ENCODE measurements at regions not wholly inside any gene's neighbourhood (a gene's known extent, or its start where the extent isn't known, plus 50 kb on each side); places are given as distances from the start of the nearest gene placed in this dataset.

DNA sequence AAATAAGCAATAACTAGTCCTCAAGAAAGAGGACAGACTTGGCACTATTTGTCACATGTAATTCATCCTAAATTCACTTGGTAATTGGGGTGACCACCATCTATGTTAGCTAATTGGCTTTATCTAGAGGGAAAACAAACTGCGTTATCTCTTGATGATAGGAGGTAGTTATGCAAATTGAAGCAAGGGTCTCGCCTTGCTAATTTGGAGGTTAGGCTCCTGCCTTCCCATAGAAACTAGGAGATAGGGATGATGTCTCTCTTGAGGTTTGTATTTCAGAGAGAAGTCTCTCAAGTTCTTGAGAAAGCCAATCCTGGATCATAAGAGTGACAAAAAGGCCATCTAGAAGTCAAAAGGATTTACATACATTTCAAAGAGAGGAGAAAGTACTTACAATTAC, 179.9 kb downstream of the SLITRK6 start:
- Histone ChIP-seq H3K27me3 (ENCODE audit: insufficient read depth, low read length) (no peaks in the 10 kb centered on the region), H3K36me3 (ENCODE audit: insufficient read depth, low read length) (no peaks in the 10 kb centered on the region), H3K9me3 (ENCODE audit: low read length) (no peaks in the 10 kb centered on the region), H3K4me3 (ENCODE audit: low read length) (no peak overlapping the region), H2AFZ (ENCODE audit: low read depth, low read length) (no peak overlapping the region), H3K4me1 (ENCODE audit: insufficient read depth, low read length) (no peaks in the 10 kb centered on the region)

DNA sequence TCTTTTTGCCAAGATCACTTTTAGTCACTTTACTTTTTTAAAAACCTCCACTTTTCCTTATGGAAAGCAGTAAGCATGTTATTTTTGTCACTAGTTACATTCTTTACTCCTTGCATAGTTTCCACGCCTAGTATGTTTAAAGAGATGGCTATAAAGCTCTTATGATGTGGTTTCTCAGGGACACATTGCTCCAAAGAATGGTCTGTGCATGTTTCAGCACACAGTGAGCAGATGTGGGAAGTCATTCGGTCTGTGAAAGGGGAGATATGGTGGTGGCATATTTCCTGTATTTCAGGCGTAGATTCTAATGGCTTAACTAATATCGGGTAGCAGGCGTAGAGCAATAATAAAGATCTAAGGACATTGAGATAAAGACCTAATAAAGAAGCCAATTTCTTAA, 180.7 kb downstream of the SLITRK6 start:
- Histone ChIP-seq H3K4me3 (ENCODE audit: low read length) (no peak overlapping the region), H2AFZ (ENCODE audit: low read depth, low read length) (no peak overlapping the region), H3K36me3 (ENCODE audit: insufficient read depth, low read length) (no peaks in the 10 kb centered on the region)

DNA sequence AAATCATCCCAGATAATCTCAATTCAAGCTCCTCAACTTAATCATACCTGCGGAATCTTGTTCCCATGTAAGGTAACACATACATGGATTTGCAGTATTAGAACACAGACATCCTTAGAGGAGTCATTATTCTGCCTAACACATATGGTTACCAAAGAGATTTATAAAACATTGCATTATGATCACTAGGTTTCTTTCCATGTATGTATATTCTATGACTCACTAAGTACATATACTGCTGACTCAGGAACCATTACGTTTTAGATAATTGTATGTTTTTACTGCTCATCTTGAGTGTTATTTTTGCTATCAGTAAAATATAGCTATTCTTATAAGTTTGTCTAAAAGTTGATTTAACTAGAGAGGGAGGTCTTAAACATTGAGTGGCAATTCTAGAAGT, 182.9 kb downstream of the SLITRK6 start:
- H3K27me3 ChIP-seq (ENCODE audit: insufficient read depth, low read length) = no peaks in the 10 kb centered on the region
- no peaks in the 10 kb centered on the region for H3K4me1 ChIP-seq (ENCODE audit: insufficient read depth, low read length)
- no peak overlapping the region for H3K4me3 ChIP-seq (ENCODE audit: low read length)
- no peaks in the 10 kb centered on the region for H3K36me3 ChIP-seq (ENCODE audit: insufficient read depth, low read length)
- H3K9me3 ChIP-seq (ENCODE audit: low read length) = no peaks in the 10 kb centered on the region
- H2AFZ ChIP-seq (ENCODE audit: low read depth, low read length) = no peak overlapping the region

More for the DNA sequence above, 180.7 kb downstream of the SLITRK6 start:
- Histone ChIP-seq H3K9me3 (ENCODE audit: low read length) (no peaks in the 10 kb centered on the region), H3K4me1 (ENCODE audit: insufficient read depth, low read length) (no peaks in the 10 kb centered on the region), H3K27me3 (ENCODE audit: insufficient read depth, low read length) (no peaks in the 10 kb centered on the region)

GRCh38 chr13:85615031-85615430, 184.2 kb downstream of the SLITRK6 start:
- no peaks in the 10 kb centered on the region for H3K9me3 ChIP-seq (ENCODE audit: low read length)
- H3K27me3 ChIP-seq (ENCODE audit: insufficient read depth, low read length) = no peaks in the 10 kb centered on the region
- H2AFZ ChIP-seq (ENCODE audit: low read depth, low read length) = no peak overlapping the region
- no peaks in the 10 kb centered on the region for H3K36me3 ChIP-seq (ENCODE audit: insufficient read depth, low read length)
- H3K4me1 ChIP-seq (ENCODE audit: insufficient read depth, low read length) = no peaks in the 10 kb centered on the region
- H3K4me3 ChIP-seq (ENCODE audit: low read length) = no peak overlapping the region

GRCh38 chr13:85610024-85610423, 189.2 kb downstream of the SLITRK6 start:
- H3K27me3 ChIP-seq (ENCODE audit: insufficient read depth, low read length) = no peaks in the 10 kb centered on the region
- no peaks in the 10 kb centered on the region for H3K4me1 ChIP-seq (ENCODE audit: insufficient read depth, low read length)
- H3K36me3 ChIP-seq (ENCODE audit: insufficient read depth, low read length) = no peaks in the 10 kb centered on the region
- no peak overlapping the region for H3K4me3 ChIP-seq (ENCODE audit: low read length)
- H2AFZ ChIP-seq (ENCODE audit: low read depth, low read length) = no peak overlapping the region
- H3K9me3 ChIP-seq (ENCODE audit: low read length) = no peaks in the 10 kb centered on the region

DNA sequence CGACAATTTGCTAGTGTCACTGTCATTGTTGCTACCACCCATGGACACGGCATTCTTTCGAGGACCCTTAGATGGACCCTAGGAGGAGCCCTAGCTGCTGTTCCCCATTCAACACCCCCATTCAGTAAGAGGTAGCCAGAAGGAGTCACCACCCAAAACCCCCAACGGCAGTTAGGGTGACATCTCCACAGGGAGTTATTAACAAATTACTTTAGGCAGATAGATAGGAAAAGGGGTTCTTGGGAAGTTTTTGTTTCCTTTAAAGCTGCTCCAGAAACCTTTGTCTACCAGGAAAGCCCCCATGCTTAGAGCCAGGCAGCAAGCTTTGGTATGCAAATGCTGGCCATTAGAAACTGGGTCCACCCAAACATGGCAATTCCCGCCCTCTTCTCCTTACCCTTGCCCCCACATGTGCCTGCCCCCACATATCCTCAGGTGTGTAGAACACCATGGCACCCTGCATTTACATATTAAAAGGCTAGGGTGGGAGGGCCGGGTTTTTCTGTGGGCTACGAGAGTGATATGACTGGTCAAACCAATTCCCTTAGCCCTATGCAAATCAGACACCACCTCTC, 190.9 kb downstream of the SLITRK6 start:
- H3K36me3 ChIP-seq (ENCODE audit: insufficient read depth, low read length) = no peaks in the 10 kb centered on the region
- no peaks in the 10 kb centered on the region for H3K9me3 ChIP-seq (ENCODE audit: low read length)
- no peaks in the 10 kb centered on the region for H3K27me3 ChIP-seq (ENCODE audit: insufficient read depth, low read length)
- no peak overlapping the region for H2AFZ ChIP-seq (ENCODE audit: low read depth, low read length)
- H3K4me3 ChIP-seq (ENCODE audit: low read length) = no peak overlapping the region
- no peaks in the 10 kb centered on the region for H3K4me1 ChIP-seq (ENCODE audit: insufficient read depth, low read length)

DNA sequence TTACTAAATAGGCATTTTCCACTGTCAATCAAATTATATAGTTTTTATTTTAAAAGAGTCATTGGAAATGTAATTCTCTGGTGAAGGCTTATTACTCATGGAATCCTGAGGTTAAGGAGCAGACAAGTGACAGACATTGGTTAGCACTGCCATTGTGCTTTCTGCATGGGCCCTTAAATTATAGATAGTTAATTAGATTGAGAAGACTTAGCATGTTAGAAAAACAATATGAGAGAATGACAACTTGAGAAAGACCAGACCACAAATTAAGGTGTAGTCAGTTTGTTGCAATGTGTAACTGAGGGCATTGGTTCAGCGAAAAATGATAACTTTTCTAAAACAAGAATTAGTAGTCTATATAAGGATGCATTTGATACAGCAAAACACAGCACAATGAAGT, 195.5 kb downstream of the SLITRK6 start:
- no peaks in the 10 kb centered on the region for H3K4me1 ChIP-seq (ENCODE audit: insufficient read depth, low read length)
- H3K4me3 ChIP-seq (ENCODE audit: low read length) = no peak overlapping the region
- no peak overlapping the region for H2AFZ ChIP-seq (ENCODE audit: low read depth, low read length)
- no peaks in the 10 kb centered on the region for H3K9me3 ChIP-seq (ENCODE audit: low read length)
- no peaks in the 10 kb centered on the region for H3K27me3 ChIP-seq (ENCODE audit: insufficient read depth, low read length)
- H3K36me3 ChIP-seq (ENCODE audit: insufficient read depth, low read length) = no peaks in the 10 kb centered on the region

GRCh38 chr13:85601526-85601925, 197.7 kb downstream of the SLITRK6 start:
- H2AFZ ChIP-seq (ENCODE audit: low read depth, low read length) = no peak overlapping the region
- no peak overlapping the region for H3K4me3 ChIP-seq (ENCODE audit: low read length)
- H3K27me3 ChIP-seq (ENCODE audit: insufficient read depth, low read length) = no peaks in the 10 kb centered on the region
- no peaks in the 10 kb centered on the region for H3K9me3 ChIP-seq (ENCODE audit: low read length)
- no peaks in the 10 kb centered on the region for H3K4me1 ChIP-seq (ENCODE audit: insufficient read depth, low read length)
- H3K36me3 ChIP-seq (ENCODE audit: insufficient read depth, low read length) = no peaks in the 10 kb centered on the region

DNA sequence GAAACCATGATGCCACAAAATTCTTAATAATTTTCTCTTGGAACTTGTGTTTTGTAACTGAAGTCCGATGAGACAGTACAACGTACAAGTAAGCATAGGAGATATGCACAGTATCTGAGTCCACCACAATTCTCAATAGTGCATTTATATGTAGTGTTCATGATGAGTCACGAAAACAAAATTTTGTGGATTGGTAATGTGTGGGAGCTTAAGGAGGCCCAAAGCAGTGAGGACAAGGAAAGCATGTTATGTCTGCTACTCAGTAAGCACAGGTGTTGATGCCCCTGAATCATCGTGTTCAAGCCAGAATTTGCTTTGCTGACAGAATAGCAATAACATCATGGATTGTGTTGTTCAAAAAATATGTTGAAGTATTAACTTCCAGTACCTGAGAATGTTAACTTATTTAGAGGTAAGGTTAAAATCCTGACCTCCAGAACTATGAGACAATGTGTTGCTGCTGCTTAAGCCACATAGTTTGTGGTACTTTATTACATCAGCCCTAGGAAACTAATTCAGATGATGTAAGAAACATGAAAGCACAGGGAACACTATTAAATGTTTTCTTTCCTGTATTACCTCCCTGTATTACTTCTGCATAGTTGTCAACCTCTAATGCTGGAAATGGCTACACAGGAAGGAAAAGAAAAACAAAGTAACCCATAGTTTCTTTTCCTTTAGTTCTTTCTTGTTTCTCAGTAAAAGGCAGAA, 201.3 kb downstream of the SLITRK6 start:
- Histone ChIP-seq H3K36me3 (ENCODE audit: insufficient read depth, low read length) (no peaks in the 10 kb centered on the region), H3K4me1 (ENCODE audit: insufficient read depth, low read length) (no peaks in the 10 kb centered on the region), H2AFZ (ENCODE audit: low read depth, low read length) (no peak overlapping the region), H3K27me3 (ENCODE audit: insufficient read depth, low read length) (no peaks in the 10 kb centered on the region), H3K9me3 (ENCODE audit: low read length) (no peaks in the 10 kb centered on the region), H3K4me3 (ENCODE audit: low read length) (no peak overlapping the region)

DNA sequence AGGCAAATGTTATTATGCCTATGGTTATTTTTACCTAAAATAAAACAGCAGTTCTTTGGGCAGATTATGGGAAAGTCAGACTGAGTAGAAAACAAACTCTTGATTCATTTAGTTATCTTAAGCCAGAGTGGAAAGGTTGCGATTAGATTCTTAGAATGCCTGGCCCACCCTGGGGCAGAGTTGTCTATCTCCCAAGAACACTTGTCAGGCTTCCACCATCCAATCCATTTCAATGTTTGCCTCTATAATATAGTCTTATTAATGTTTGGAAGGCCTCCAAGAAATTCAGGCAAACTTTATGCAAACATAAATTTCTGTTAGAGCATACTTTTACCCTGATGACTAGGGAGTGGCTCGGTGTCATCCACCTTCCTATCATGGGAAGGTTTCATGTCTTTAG, 207.0 kb downstream of the SLITRK6 start:
- no peaks in the 10 kb centered on the region for H3K36me3 ChIP-seq (ENCODE audit: insufficient read depth, low read length)
- no peak overlapping the region for H3K4me3 ChIP-seq (ENCODE audit: low read length)
- H3K27me3 ChIP-seq (ENCODE audit: insufficient read depth, low read length) = no peaks in the 10 kb centered on the region
- H3K9me3 ChIP-seq (ENCODE audit: low read length) = no peaks in the 10 kb centered on the region
- H2AFZ ChIP-seq (ENCODE audit: low read depth, low read length) = no peak overlapping the region
- no peaks in the 10 kb centered on the region for H3K4me1 ChIP-seq (ENCODE audit: insufficient read depth, low read length)

DNA sequence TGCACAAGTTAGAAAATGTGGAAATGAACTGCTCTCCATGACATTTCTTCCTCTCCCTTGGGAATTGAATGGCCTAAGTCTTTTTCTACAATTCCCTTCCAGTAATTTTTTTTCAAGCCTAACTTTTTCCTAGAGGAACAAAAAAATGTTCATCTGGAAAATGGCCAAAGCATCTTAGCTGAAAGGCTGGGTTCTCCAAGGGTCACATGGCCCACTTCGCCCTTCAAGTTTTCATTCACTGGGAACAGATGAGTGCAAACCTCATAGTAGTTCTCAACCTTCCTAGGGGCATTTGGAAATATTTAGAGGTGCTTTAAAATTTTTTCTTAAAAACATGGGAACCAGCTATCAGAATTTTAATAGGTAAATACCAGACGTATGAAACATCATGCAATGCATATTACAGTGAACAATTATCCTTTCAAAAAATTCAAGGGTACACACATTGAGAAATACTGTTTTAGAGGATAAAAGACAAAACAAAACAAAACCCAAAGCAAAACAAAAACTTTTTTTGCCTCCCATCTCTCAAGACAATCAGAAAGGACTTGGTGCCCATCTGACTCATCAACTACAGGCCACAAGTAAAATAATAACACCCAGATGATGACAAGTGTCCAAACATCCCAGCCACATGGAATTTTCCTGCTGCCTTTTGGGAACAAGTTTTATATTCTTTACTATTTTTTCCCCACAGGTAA, 208.8 kb downstream of the SLITRK6 start:
- no peaks in the 10 kb centered on the region for H3K36me3 ChIP-seq (ENCODE audit: insufficient read depth, low read length)
- H3K27me3 ChIP-seq (ENCODE audit: insufficient read depth, low read length) = no peaks in the 10 kb centered on the region
- H3K4me3 ChIP-seq (ENCODE audit: low read length) = no peak overlapping the region
- no peaks in the 10 kb centered on the region for H3K4me1 ChIP-seq (ENCODE audit: insufficient read depth, low read length)
- H3K9me3 ChIP-seq (ENCODE audit: low read length) = no peaks in the 10 kb centered on the region
- no peak overlapping the region for H2AFZ ChIP-seq (ENCODE audit: low read depth, low read length)

DNA sequence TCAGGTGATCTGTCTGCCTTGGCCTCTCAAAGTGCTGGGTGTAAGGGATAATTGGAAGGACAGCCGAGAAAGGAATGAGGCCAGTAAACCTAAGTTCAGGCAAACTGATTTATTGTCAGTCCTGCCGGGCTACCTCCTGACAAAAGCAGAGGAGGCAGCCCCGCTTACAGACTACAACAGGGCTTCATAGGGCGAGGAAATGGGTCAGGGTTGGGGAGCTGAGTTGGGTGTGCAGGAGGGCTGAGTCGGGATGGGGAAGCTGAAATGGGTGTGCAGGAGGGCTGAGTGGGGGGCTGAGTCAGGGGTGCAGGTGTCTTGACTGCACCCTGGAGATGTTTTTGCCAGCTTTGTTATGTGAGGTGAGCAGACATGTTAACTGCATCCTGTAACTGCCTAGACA, 210.2 kb downstream of the SLITRK6 start:
- Histone ChIP-seq H3K4me3 (ENCODE audit: low read length) (no peak overlapping the region), H3K4me1 (ENCODE audit: insufficient read depth, low read length) (no peaks in the 10 kb centered on the region), H3K9me3 (ENCODE audit: low read length) (no peaks in the 10 kb centered on the region), H3K36me3 (ENCODE audit: insufficient read depth, low read length) (no peaks in the 10 kb centered on the region), H3K27me3 (ENCODE audit: insufficient read depth, low read length) (no peaks in the 10 kb centered on the region), H2AFZ (ENCODE audit: low read depth, low read length) (no peak overlapping the region)

DNA sequence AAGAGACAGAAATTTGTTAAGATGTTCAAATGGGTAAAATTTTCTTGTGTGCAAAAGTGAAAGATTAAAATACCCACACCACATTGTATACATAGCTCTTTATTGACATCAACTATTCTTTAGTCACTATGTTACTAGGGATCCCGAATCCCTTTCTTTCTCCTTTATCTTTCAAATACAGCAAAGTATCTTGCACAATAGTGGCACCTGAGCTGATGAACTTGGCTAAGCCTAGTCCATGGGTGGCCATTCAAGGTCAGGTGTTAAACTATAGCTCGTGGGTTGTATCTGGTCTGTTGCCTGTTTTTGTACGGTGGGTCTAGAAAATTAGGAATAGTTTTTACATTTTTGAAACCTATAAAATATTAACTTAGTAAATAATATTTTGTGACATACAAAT, 210.9 kb downstream of the SLITRK6 start:
- Histone ChIP-seq H3K4me3 (ENCODE audit: low read length) (no peak overlapping the region), H2AFZ (ENCODE audit: low read depth, low read length) (no peak overlapping the region), H3K4me1 (ENCODE audit: insufficient read depth, low read length) (no peaks in the 10 kb centered on the region), H3K27me3 (ENCODE audit: insufficient read depth, low read length) (no peaks in the 10 kb centered on the region), H3K36me3 (ENCODE audit: insufficient read depth, low read length) (no peaks in the 10 kb centered on the region), H3K9me3 (ENCODE audit: low read length) (no peaks in the 10 kb centered on the region)

Data from neuron (in vitro differentiated cells).